ENCODE measurements at regions not wholly inside any gene's neighbourhood (a gene's known extent, or its start where the extent isn't known, plus 50 kb on each side); places are given as distances from the start of the nearest gene placed in this dataset.
A peak's percentile ranks its signal among the peaks of the same experiment; 100 is the strongest.

- TF ChIP-seq, protein P1, sequence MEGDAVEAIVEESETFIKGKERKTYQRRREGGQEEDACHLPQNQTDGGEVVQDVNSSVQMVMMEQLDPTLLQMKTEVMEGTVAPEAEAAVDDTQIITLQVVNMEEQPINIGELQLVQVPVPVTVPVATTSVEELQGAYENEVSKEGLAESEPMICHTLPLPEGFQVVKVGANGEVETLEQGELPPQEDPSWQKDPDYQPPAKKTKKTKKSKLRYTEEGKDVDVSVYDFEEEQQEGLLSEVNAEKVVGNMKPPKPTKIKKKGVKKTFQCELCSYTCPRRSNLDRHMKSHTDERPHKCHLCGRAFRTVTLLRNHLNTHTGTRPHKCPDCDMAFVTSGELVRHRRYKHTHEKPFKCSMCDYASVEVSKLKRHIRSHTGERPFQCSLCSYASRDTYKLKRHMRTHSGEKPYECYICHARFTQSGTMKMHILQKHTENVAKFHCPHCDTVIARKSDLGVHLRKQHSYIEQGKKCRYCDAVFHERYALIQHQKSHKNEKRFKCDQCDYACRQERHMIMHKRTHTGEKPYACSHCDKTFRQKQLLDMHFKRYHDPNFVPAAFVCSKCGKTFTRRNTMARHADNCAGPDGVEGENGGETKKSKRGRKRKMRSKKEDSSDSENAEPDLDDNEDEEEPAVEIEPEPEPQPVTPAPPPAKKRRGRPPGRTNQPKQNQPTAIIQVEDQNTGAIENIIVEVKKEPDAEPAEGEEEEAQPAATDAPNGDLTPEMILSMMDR (IDR thresholded peaks at IDR 0.05; ENCODE audit: extremely low read depth in 1 of 2, insufficient read depth in 1 of 2, low read depth in 1 of 2, low read length in 2 of 2) = peak; percentile 95 to 96
- no peak for TF ChIP-seq POLR2A (IDR thresholded peaks at IDR 0.05; ENCODE audit: low read depth, low read length)
- TF ChIP-seq JUN (IDR thresholded peaks at IDR 0.05; ENCODE audit: borderline replicate concordance, insufficient read depth, insufficient read length, low read depth) = no peak
- TF ChIP-seq POLR2AphosphoS5 (IDR thresholded peaks at IDR 0.05; ENCODE audit: insufficient read depth, low read depth, low read length) = no peak
- TF ChIP-seq, protein P2, sequence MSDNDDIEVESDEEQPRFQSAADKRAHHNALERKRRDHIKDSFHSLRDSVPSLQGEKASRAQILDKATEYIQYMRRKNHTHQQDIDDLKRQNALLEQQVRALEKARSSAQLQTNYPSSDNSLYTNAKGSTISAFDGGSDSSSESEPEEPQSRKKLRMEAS (IDR thresholded peaks at IDR 0.05; ENCODE audit: insufficient read depth, insufficient read length) = no peak
- TF ChIP-seq EZH2 (IDR thresholded peaks at IDR 0.05; ENCODE audit: borderline replicate concordance, low read depth, low read length, severe bottlenecking) = no peak
- no peak for TF ChIP-seq MYC (IDR thresholded peaks at IDR 0.05; ENCODE audit: low read depth, low read length)
- TF ChIP-seq FOS (IDR thresholded peaks at IDR 0.05; ENCODE audit: borderline replicate concordance, insufficient read depth, low read length) = no peak
Observed at GRCh38 chr2:64873472-64873924, 115.7 kb upstream of the SLC1A4 start.

Data from endothelial cell of umbilical vein (primary cell).